SK-N-SH (cell line): ENCODE measurements at regions not wholly inside any gene's neighbourhood (a gene's known extent, or its start where the extent isn't known, plus 50 kb on each side); places are given as distances from the start of the nearest gene placed in this dataset.

Source experiments
- CHD2 ChIP-seq: fragments of 150-350 bp; IDR thresholded peaks from 2 replicates; pipeline ENCODE4 v1.6.1; 2018; ENCODE audit warnings: low read length; ENCODE audit not compliant: partially characterized antibody
- EP300 ChIP-seq, 2 experiments: IDR thresholded peaks; 2 replicates each; pipeline versions ENCODE4 v1.4.0 to v1.6.1; 2012; ENCODE audit warnings: borderline replicate concordance in 1 of 2, low read depth in 1 of 2, low read length in 1 of 2
- EZH2phosphoT487 ChIP-seq: fragments of 200-600 bp; sonication (generic); IDR thresholded peaks from 2 replicates; pipeline ENCODE4 v1.6.1; 2017; ENCODE audit warnings: low read depth, mixed run types, mild to moderate bottlenecking, antibody characterized with exemption, moderate library complexity, borderline replicate concordance
- FOXJ3 ChIP-seq: sonication (generic); formaldehyde crosslinking; IDR thresholded peaks from 2 replicates; pipeline ENCODE4 v1.5.1; 2020; ENCODE audit warnings: mild to moderate bottlenecking, missing genetic modification reagents
- GABPA ChIP-seq: IDR thresholded peaks from 2 replicates; pipeline ENCODE4 v1.4.0; 2012; ENCODE audit warnings: low read depth, mild to moderate bottlenecking
- MAX ChIP-seq: IDR thresholded peaks from 2 replicates; pipeline ENCODE4 v1.4.0; 2012; ENCODE audit warnings: low read depth
- MXI1 ChIP-seq: IDR thresholded peaks from 2 replicates; pipeline ENCODE4 v1.6.1; 2012; ENCODE audit warnings: mild to moderate bottlenecking, low read depth, low read length, improper control_type of control experiment
- PBX3 ChIP-seq: IDR thresholded peaks from 2 replicates; pipeline ENCODE4; 2012
- POLR2AphosphoS5 ChIP-seq: IDR thresholded peaks from 2 replicates; pipeline ENCODE4 v1.6.1; 2012; ENCODE audit warnings: low read depth, low read length
- RAD21 ChIP-seq: IDR thresholded peaks from 2 replicates; pipeline ENCODE4 v1.6.1; 2012; ENCODE audit warnings: mild to moderate bottlenecking, low read length
- SIN3A ChIP-seq: IDR thresholded peaks from 2 replicates; pipeline ENCODE4 v1.6.1; 2012; ENCODE audit warnings: low read depth, mild to moderate bottlenecking, low read length, moderate library complexity, borderline replicate concordance
- TCF12 ChIP-seq: IDR thresholded peaks from 2 replicates; pipeline ENCODE4 v1.4.0; 2012
- TF ChIP-seq, protein P1 (sequence below): fragments of 200-600 bp; sonication (generic); IDR thresholded peaks from 2 replicates; pipeline ENCODE4 v1.6.1; 2017; ENCODE audit warnings: antibody characterized with exemption, mild to moderate bottlenecking, moderate library complexity
- TF ChIP-seq, protein P2 (sequence below): fragments of 150-350 bp; IDR thresholded peaks from 2 replicates; pipeline ENCODE4 v1.6.1; 2017; ENCODE audit warnings: antibody characterized with exemption, low read length, low read depth, borderline replicate concordance

GRCh38 chr10:4475827-4476490, 350.0 kb upstream of the AKR1E2 start:
- TF ChIP-seq POLR2AphosphoS5, result no peak
- TF ChIP-seq, protein P1, sequence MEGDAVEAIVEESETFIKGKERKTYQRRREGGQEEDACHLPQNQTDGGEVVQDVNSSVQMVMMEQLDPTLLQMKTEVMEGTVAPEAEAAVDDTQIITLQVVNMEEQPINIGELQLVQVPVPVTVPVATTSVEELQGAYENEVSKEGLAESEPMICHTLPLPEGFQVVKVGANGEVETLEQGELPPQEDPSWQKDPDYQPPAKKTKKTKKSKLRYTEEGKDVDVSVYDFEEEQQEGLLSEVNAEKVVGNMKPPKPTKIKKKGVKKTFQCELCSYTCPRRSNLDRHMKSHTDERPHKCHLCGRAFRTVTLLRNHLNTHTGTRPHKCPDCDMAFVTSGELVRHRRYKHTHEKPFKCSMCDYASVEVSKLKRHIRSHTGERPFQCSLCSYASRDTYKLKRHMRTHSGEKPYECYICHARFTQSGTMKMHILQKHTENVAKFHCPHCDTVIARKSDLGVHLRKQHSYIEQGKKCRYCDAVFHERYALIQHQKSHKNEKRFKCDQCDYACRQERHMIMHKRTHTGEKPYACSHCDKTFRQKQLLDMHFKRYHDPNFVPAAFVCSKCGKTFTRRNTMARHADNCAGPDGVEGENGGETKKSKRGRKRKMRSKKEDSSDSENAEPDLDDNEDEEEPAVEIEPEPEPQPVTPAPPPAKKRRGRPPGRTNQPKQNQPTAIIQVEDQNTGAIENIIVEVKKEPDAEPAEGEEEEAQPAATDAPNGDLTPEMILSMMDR, result no peak
- TF ChIP-seq, protein P2, sequence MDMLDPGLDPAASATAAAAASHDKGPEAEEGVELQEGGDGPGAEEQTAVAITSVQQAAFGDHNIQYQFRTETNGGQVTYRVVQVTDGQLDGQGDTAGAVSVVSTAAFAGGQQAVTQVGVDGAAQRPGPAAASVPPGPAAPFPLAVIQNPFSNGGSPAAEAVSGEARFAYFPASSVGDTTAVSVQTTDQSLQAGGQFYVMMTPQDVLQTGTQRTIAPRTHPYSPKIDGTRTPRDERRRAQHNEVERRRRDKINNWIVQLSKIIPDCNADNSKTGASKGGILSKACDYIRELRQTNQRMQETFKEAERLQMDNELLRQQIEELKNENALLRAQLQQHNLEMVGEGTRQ, result no peak
- no peak for TF ChIP-seq MXI1
- TF ChIP-seq GABPA, result no peak
- TF ChIP-seq SIN3A, result no peak
- TF ChIP-seq EZH2phosphoT487, result no peak
- no peak for TF ChIP-seq RAD21
- TF ChIP-seq TCF12, result no peak
- TF ChIP-seq CHD2, result no peak
- no peak for TF ChIP-seq EP300 (IDR thresholded peaks at IDR 0.05; ENCODE audit: borderline replicate concordance in 1 of 2, low read depth in 1 of 2, low read length in 1 of 2)
- TF ChIP-seq PBX3, result no peak
- TF ChIP-seq FOXJ3, result no peak
- no peak for TF ChIP-seq MAX
